ENCODE measurements at regions not wholly inside any gene's neighbourhood (a gene's known extent, or its start where the extent isn't known, plus 50 kb on each side); places are given as distances from the start of the nearest gene placed in this dataset.

- H3K9me3 ChIP-seq (ENCODE audit: control insufficient read depth, insufficient read depth, low read depth, low read length) = no peaks in the 10 kb centered on the region
- POLR2A ChIA-PET = no interaction called here
- no peaks in the 10 kb centered on the region for H3K4me1 ChIP-seq (ENCODE audit: control insufficient read depth, insufficient read depth, low read length)
- no peaks in the 10 kb centered on the region for H3K36me3 ChIP-seq (ENCODE audit: control insufficient read depth in 2 of 2, insufficient read depth in 1 of 2, low read length in 2 of 2)
- CTCF ChIA-PET = no interaction called here
- no peak for TF ChIP-seq YY2 (tag by site-specific recombination; IDR thresholded peaks at IDR 0.05)
- TF ChIP-seq, protein P1, sequence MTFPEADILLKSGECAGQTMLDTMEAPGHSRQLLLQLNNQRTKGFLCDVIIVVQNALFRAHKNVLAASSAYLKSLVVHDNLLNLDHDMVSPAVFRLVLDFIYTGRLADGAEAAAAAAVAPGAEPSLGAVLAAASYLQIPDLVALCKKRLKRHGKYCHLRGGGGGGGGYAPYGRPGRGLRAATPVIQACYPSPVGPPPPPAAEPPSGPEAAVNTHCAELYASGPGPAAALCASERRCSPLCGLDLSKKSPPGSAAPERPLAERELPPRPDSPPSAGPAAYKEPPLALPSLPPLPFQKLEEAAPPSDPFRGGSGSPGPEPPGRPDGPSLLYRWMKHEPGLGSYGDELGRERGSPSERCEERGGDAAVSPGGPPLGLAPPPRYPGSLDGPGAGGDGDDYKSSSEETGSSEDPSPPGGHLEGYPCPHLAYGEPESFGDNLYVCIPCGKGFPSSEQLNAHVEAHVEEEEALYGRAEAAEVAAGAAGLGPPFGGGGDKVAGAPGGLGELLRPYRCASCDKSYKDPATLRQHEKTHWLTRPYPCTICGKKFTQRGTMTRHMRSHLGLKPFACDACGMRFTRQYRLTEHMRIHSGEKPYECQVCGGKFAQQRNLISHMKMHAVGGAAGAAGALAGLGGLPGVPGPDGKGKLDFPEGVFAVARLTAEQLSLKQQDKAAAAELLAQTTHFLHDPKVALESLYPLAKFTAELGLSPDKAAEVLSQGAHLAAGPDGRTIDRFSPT (tag by site-specific recombination; IDR thresholded peaks at IDR 0.05) = no peak
- no peak for TF ChIP-seq ZNF248 (tag by site-specific recombination; IDR thresholded peaks at IDR 0.05)
- no peak for TF ChIP-seq ZNF37A (tag by site-specific recombination; IDR thresholded peaks at IDR 0.05)
- no peak for TF ChIP-seq OSR2 (tag by site-specific recombination; IDR thresholded peaks at IDR 0.05)
- TF ChIP-seq ZNF624 (tag by site-specific recombination; IDR thresholded peaks at IDR 0.05) = no peak
- no peak for TF ChIP-seq ZNF571 (tag by site-specific recombination; IDR thresholded peaks at IDR 0.05)
- no peak for TF ChIP-seq ZNF792 (tag by site-specific recombination; IDR thresholded peaks at IDR 0.05)
- H3K4me3 ChIP-seq (ENCODE audit: low read depth, low read length) = no peak overlapping the region
- no peak overlapping the region for H3K27ac ChIP-seq (ENCODE audit: extremely low read depth, low read depth, low read length)
Observed at GRCh38 chr3:197407053-197407452, 108.6 kb upstream of the DLG1 start.

DNA sequence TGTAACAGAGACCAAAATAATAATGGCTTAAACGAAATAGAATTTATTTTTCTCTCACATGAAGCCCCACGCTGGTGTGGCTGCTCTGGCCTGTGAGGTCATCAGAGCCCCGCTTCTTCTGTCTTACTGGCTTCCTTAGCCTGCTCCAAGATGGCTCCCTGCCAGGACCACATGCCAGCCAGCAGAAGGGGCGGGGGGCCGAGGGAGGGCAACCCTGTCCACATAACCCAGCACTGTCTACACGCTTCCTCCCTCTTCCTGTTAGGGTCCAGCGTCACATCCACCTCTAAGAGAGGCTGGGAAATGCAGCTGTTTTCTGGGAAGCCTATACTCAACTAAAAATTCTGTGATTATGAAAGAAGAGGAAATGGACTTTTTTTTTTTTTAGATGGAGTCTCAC, 107.9 kb upstream of the DLG1 start:
- no peaks in the 10 kb centered on the region for H3K36me3 ChIP-seq (ENCODE audit: control insufficient read depth in 2 of 2, insufficient read depth in 1 of 2, low read length in 2 of 2)
- no peaks in the 10 kb centered on the region for H3K4me1 ChIP-seq (ENCODE audit: control insufficient read depth, insufficient read depth, low read length)
- no peak overlapping the region for H3K4me3 ChIP-seq (ENCODE audit: low read depth, low read length)
- CTCF ChIA-PET = no interaction called here
- POLR2A ChIA-PET = no interaction called here
- TF ChIP-seq OSR2 (tag by site-specific recombination; IDR thresholded peaks at IDR 0.05) = no peak
- TF ChIP-seq ZNF138 (tag by site-specific recombination; IDR thresholded peaks at IDR 0.05; ENCODE audit: borderline replicate concordance) = no peak
- no peak for TF ChIP-seq ZNF394 (tag by site-specific recombination; IDR thresholded peaks at IDR 0.05; ENCODE audit: borderline replicate concordance)
- no peak for TF ChIP-seq ZSCAN23 (tag by site-specific recombination; IDR thresholded peaks at IDR 0.05)
- TF ChIP-seq BCL11B (tag by site-specific recombination; IDR thresholded peaks at IDR 0.05; ENCODE audit: low read depth) = no peak
- TF ChIP-seq REPIN1 (tag by site-specific recombination; IDR thresholded peaks at IDR 0.05; ENCODE audit: low read depth) = no peak
- TF ChIP-seq ZNF24 (tag by site-specific recombination; IDR thresholded peaks at IDR 0.05) = no peak
- TF ChIP-seq ZNF677 (tag by site-specific recombination; IDR thresholded peaks at IDR 0.05) = no peak
- no peak for TF ChIP-seq TRIM28 (IDR thresholded peaks at IDR 0.05; ENCODE audit: borderline replicate concordance, low read length)
- no peak for TF ChIP-seq ZNF518A (tag by site-specific recombination; conservative IDR thresholded peaks at IDR 0.05; ENCODE audit: low read depth)
- no peak for TF ChIP-seq ZNF600 (tag by site-specific recombination; IDR thresholded peaks at IDR 0.05)
- no peak for TF ChIP-seq ZNF473 (tag by site-specific recombination; IDR thresholded peaks at IDR 0.05)
- no peak overlapping the region for H3K27ac ChIP-seq (ENCODE audit: extremely low read depth, low read depth, low read length)
- no peaks in the 10 kb centered on the region for H3K9me3 ChIP-seq (ENCODE audit: control insufficient read depth, insufficient read depth, low read depth, low read length)
